Stimulated activated CD4-positive, alpha-beta T cell treated with anti-CD3 and anti-CD28 coated beads, Interleukin-12 subunit alpha, Interleukin-12 subunit beta, amount 100 ng/mL, for 4 hours (primary cell): ENCODE measurements at regions not wholly inside any gene's neighbourhood (a gene's known extent, or its start where the extent isn't known, plus 50 kb on each side); places are given as distances from the start of the nearest gene placed in this dataset.

Source experiments
- DNase-seq: peaks from one replicate; pipeline ENCODE4 v3.0.0-alpha.2; 2020

- DNase-seq = no peak
These were observed 1677.0 kb upstream of the LRRTM1 start for GRCh38 chr2:81981585-81981984.

GRCh38 chr2:81979086-81979485, 1674.5 kb upstream of the LRRTM1 start:
- no peak for DNase-seq

DNA sequence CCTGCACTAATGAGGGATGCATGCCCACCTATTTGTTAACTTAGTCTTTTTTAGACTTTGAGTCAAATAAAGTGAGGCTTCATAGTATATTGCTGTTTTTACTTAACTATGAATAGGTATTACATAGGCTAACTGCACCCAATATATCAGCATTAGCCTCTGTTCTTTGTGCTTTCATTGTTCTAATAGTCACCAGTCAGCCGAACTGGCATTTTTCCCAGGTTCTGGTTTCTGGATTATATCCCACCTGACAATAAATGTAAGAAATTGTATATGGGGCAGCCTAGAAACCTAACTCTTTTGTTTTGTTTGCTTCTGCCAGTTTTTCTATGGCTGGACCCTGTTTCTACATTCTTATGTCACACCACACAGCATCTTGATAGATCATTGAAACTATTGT, 1672.4 kb upstream of the LRRTM1 start:
- no peak for DNase-seq

DNA sequence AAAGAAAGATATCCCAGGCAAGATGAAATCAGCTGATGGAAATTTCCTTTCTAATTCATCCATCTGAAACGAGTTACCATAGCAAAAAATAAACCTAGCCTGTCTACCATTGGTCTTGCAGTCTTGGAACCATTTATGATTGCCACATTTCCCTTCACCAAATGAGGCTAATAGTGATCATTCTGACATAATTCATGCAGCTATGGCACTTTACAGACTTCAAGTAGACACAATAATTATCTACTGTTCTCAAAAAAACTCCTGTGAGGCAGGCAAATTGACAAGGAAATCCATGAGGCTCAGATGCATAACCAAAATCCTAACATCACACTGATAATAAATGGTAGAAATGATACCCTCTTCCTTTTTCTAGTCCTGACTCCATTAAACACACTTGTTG, 1669.7 kb upstream of the LRRTM1 start:
- no peak for DNase-seq

- DNase-seq = no peak
These were observed 1638.3 kb upstream of the LRRTM1 start for GRCh38 chr2:81942876-81943275.

DNA sequence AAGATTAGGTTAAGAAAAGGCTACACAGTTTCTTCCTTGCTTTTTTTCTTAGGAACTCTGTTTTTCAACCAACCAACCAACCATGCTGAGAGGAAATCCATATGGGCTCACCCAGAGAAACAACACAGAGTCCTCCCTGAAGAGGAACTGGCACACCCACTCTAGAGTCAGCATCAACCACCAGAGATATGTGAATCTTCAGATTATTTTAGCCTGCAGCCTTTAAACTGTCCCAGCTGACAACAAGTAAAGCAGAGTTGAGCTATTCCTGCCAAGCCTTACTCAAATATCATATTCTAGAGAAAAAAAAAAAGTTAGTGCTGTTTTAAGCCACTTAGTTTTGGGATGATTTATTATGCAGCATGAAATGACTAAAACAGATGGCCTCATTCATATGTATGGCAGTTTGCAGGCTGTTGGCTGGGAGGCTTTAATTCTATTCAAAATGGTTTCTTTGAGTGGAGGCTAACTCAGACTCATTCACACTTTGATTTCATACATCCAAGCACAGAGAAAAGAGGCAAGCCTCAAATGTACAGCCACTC, 1637.7 kb upstream of the LRRTM1 start:
- DNase-seq = no peak

DNA sequence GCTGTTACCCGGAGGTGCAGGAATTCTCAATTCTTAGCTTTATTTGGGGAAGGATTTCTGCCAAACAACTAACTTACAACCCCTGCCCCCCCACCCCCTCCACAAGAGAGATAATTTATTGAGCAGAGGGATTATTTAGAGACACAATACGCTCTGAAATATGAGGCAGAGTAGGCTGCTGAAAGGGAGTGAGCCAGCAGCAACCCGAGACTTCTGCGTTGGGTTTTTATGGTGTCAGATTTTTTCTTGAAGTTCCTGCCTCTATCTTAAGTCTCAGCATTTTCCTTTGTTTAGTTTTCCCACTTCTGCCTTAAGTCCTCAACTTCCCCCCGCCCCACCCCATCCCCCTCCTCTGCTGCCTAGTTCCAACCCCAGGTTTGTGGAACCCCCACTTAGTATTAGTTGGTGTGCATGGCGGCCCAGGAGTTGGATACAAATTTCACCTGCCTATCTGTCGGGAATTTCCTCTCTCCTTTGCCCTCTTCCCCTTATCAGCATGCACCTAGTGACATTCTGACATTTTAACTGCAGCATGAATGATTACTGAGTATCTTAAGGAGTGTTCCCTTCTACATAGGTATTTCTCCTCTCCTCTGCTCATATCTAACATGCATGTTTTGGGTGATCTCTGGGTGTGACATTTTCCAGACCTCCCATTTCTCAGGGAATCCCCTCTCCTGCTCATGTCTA, 1635.9 kb upstream of the LRRTM1 start:
- no peak for DNase-seq

- DNase-seq = no peak
These were observed 1633.4 kb upstream of the LRRTM1 start for GRCh38 chr2:81937944-81938343.

GRCh38 chr2:81903534-81903933, 1599.0 kb upstream of the LRRTM1 start:
- DNase-seq = no peak

- no peak for DNase-seq
These were observed 1596.5 kb upstream of the LRRTM1 start for GRCh38 chr2:81901017-81901416.

DNA sequence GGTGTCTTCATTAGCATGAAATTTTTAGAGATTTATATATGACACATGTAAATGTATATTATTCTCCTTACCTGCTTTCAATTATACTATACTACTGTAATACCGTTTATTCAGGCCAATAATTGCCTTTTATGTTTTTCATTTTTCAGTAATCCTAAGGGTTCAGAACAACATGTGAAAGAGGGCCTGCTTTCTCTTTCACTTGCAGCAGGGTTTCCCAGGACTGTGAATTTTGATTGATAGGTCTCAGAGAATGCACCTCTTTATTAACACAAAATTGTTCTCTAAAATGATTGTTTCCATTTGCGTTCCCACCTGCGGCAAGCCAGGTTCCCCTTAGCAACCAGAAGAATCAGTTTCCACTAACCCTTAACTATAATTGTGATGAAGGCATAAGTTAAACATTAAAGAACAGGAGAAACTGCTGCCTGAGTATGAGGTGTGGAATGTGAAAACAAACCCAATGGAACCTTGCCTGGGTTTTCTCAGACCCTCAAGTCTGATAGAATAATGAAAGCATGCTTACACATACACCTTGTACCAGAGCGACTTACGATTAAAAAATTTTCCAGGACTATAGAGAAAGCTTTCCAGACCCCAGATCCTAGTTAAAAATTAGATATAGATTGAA, 1591.2 kb upstream of the LRRTM1 start:
- no peak for DNase-seq

- DNase-seq = no peak
These were observed 1590.0 kb upstream of the LRRTM1 start for GRCh38 chr2:81894451-81894990.

DNA sequence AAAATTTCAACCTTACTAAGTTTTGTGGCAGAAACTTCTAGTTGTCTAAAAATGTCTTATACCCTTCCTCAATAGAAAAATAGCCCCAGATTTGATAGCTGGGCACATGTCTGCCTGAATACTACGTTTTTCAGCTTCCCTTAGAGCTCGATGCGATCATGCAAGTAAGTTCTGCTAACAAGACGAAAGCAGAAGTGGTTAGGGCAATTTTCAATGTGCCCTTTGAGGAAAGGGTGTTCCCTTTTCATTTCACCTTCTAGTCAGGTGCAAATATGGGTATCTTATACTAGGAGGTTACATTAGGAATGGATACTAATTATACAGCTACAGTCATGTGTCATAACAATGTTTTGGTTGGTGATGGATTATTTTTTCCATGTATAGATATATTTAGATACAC, 1572.1 kb upstream of the LRRTM1 start:
- no peak for DNase-seq

GRCh38 chr2:81872006-81872405, 1567.5 kb upstream of the LRRTM1 start:
- DNase-seq = no peak

DNA sequence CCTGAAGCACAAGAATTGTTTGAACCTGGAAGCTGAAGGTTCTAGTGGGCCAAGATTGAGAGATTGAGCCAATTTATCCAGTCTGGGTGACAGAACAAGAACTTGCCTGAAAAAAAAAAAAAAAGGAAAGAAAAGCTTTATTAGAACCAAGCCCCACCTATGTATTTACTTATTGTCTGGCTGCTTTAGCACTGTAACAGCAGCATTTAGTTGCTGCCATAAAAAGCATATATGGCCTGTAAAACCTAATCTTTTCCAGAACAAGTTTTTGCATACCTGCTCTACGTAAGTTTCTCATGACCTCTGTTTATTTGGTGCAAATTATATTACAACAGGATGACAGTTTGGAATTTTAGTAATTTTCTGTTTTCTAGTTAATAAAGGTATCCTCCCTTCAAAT, 1565.6 kb upstream of the LRRTM1 start:
- DNase-seq = no peak

DNA sequence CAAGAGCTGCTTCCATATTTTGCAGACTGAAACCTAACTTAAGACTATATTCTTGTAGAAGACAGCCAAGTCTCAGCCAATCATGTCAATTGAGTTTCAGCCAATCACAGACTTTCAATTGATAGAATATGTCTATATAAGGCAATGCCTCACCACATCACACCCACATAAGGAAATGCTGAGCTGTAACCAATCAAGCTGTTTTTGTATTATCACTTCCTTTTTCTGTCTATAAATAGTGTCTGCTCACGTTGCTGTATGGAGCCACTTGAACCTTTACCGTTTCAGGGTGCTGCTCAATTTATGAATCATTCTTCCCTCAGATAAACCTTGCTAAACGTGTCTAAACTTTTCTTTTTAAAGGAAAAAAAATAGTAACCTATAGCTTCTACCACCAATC, 1554.4 kb upstream of the LRRTM1 start:
- no peak for DNase-seq

DNA sequence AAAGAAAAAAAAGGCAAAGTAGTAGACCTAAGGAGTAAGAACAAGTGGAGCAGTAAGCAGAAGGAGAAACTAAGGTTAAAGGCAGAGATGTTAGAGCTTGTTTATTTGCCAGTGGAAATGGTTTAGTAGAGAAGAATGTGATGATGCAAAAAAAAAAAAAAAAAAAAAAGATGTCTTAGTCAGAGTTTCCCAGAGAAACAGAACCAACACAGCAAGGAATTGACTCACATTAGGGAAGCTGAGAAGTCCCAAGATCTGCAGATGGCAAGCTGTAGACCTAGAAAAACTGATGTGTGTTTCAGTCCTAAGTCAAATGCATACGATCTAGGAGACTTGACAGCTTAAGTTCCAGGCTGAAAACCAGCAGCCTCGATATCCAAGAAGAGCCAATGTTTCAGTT, 1548.8 kb upstream of the LRRTM1 start:
- DNase-seq = no peak

- no peak for DNase-seq
These were observed 1548.1 kb upstream of the LRRTM1 start for GRCh38 chr2:81852651-81853050.

GRCh38 chr2:81839780-81840179, 1535.2 kb upstream of the LRRTM1 start:
- DNase-seq = no peak

DNA sequence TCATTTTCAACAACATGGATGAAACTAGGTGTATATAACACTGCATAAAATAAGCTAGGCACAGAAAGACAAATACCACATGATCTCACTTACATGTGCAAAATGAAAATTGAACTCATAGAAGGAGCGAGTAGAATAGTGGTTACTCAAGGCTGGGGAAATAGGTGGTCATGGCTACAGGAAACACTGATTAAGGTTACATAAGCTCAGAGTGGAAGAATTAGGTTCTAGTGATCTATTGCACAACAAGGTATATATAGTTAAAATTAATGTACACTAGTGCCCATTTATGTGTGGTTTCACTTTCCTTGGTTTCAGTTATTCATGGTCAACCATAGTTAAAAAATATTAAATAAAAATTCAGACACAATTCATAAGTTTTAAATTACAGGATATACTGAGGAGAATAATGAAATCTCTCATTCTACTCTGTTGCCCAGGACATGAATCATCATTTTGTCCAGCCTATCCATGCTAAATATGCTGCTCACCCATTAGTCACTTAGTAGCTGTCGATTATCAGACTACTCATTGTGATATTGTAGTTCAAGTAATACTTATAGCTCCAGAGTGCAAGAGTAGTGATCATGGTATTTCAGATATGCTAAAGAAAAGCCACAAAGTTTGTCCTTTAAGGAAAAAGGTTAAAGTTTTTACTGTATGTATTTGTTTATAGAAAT, 1530.9 kb upstream of the LRRTM1 start:
- DNase-seq = no peak

GRCh38 chr2:81786811-81787210, 1482.3 kb upstream of the LRRTM1 start:
- no peak for DNase-seq

DNA sequence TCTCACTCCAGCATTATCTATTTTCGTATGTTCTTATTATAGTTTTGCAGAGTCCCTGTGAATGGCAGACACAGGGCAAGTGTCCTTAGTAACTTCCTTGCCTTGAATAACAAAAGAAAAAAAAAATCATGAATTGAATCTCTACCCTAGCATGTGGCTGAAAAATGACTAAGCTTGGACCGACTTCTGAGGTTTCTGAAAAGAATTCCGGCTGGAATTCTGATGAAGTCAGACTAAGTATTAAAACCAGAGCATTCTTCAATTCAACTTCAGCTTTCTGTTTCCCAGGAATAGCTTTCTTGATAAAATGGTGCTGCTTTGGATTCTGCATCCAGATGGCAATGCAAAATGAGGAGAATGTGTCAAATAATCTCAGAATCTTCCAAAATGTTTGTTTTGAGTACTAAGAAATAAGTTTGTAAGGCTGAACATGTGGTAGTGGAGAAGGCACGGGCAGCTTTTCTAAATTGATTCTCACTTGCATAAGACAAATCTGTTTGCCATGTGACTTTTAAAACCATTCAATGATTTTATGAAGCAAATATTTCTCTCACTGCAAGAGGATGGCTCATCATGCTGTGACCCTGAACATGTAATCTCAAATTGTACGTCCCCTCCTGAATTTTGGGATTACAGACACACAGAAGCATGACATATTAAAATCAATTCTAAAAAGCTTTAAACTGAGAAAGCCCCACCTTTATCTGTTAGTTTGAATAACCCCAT, 1462.8 kb upstream of the LRRTM1 start:
- no peak for DNase-seq

- no peak for DNase-seq
These were observed 1443.0 kb upstream of the LRRTM1 start for GRCh38 chr2:81747481-81748070.
